Endothelial cell (in vitro differentiated cells): ENCODE measurements at regions not wholly inside any gene's neighbourhood (a gene's known extent, or its start where the extent isn't known, plus 50 kb on each side); places are given as distances from the start of the nearest gene placed in this dataset.
A peak's percentile ranks its signal among the peaks of the same experiment; 100 is the strongest.

ENCODE experiments used
- DNase-seq: peaks from one replicate; pipeline ENCODE4 v3.0.0; 2021; ENCODE audit warnings: low spot score
- H3K27ac Mint-ChIP-seq: one replicate; pipeline ENCODE4 v1.8.0; 2021; ENCODE audit warnings: mixed read lengths, inconsistent platforms; ENCODE audit not compliant: unreplicated experiment
- H3K27me3 Mint-ChIP-seq: one replicate; pipeline ENCODE4 v1.8.0; 2021; ENCODE audit warnings: mild to moderate bottlenecking, moderate library complexity, mixed read lengths, inconsistent platforms; ENCODE audit not compliant: unreplicated experiment
- H3K36me3 Mint-ChIP-seq: one replicate; pipeline ENCODE4 v1.8.0; 2021; ENCODE audit warnings: mild to moderate bottlenecking, low read depth, mixed read lengths, inconsistent platforms; ENCODE audit not compliant: unreplicated experiment
- H3K4me1 Mint-ChIP-seq: one replicate; pipeline ENCODE4 v1.8.0; 2021; ENCODE audit warnings: mild to moderate bottlenecking, mixed read lengths, inconsistent platforms; ENCODE audit not compliant: unreplicated experiment
- H3K4me3 Mint-ChIP-seq: one replicate; pipeline ENCODE4 v1.8.0; 2021; ENCODE audit warnings: mild to moderate bottlenecking, mixed read lengths, inconsistent platforms; ENCODE audit not compliant: unreplicated experiment
- H3K9me3 Mint-ChIP-seq: one replicate; pipeline ENCODE4 v1.8.0; 2021; ENCODE audit warnings: mixed read lengths, inconsistent platforms; ENCODE audit not compliant: unreplicated experiment
- TF ChIP-seq, protein P1 (sequence below): fragments of 200-600 bp; sonication (generic); IDR thresholded peaks from one replicate; pipeline ENCODE4 v1.5.0; 2021; ENCODE audit warnings: antibody characterized with exemption; ENCODE audit not compliant: unreplicated experiment

DNA sequence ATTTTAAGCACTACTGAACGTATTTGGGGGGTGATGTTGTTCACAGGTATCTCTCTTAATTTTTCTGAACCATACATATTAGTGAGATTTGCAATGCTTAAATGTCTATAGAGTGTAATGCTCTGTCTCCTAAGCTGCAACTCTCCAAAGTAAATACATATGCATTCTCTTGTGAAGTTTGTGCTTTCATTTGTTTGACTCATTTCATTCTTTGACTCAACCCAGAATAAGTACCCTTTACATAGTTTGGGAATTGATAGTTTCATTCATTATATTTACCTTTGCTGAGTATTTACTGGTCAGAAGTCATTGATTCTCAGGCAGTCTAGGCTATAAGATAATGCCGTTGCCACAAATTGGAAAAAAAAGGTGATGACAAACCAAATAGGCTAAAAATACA is 406.9 kb downstream of the FGF9 start:
- no peak overlapping the region for H3K27ac Mint-ChIP-seq
- H3K9me3 Mint-ChIP-seq: no peaks in the 10 kb centered on the region
- DNase-seq: no peak
- no peak overlapping the region for H3K4me3 Mint-ChIP-seq
- H3K36me3 Mint-ChIP-seq: no peaks in the 10 kb centered on the region
- no peaks in the 10 kb centered on the region for H3K27me3 Mint-ChIP-seq
- peaks cover 7% of the 10 kb centered on the region for H3K4me1 Mint-ChIP-seq
- TF ChIP-seq, protein P1, sequence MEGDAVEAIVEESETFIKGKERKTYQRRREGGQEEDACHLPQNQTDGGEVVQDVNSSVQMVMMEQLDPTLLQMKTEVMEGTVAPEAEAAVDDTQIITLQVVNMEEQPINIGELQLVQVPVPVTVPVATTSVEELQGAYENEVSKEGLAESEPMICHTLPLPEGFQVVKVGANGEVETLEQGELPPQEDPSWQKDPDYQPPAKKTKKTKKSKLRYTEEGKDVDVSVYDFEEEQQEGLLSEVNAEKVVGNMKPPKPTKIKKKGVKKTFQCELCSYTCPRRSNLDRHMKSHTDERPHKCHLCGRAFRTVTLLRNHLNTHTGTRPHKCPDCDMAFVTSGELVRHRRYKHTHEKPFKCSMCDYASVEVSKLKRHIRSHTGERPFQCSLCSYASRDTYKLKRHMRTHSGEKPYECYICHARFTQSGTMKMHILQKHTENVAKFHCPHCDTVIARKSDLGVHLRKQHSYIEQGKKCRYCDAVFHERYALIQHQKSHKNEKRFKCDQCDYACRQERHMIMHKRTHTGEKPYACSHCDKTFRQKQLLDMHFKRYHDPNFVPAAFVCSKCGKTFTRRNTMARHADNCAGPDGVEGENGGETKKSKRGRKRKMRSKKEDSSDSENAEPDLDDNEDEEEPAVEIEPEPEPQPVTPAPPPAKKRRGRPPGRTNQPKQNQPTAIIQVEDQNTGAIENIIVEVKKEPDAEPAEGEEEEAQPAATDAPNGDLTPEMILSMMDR: no peak

GRCh38 chr13:22079961-22080360 is 409.1 kb downstream of the FGF9 start:
- DNase-seq: no peak
- Mint-ChIP-seq H3K27me3 (no peaks in the 10 kb centered on the region), H3K4me1 (peaks cover 14% of the 10 kb centered on the region), H3K36me3 (no peaks in the 10 kb centered on the region), H3K4me3 (no peak overlapping the region), H3K27ac (no peak overlapping the region), H3K9me3 (no peaks in the 10 kb centered on the region)
- TF ChIP-seq, protein P1: no peak

GRCh38 chr13:22080832-22081231 is 410.0 kb downstream of the FGF9 start:
- DNase-seq: no peak
- Mint-ChIP-seq H3K27ac (no peak overlapping the region), H3K4me1 (peaks cover 21% of the 10 kb centered on the region), H3K4me3 (no peak overlapping the region), H3K36me3 (no peaks in the 10 kb centered on the region), H3K27me3 (peaks cover 2% of the 10 kb centered on the region), H3K9me3 (no peaks in the 10 kb centered on the region)
- TF ChIP-seq, protein P1: no peak

DNA sequence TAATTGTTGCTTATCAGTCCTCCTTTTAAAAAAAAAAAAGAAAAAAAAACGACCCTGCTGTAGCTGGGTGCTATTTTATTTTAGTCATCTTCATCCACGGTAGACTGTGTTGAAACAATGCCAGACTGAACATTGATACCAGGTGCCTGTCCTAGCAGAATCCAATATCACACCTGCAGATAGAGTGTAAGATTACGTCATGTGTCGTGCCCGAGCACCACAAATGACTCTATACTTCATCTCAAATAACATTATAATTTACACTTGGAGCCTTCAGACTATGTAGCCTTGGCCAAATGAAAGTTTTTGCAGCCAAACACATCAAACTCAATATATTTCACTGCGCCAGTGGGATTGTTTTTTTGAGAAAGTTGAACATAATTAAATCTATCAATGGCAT is 410.6 kb downstream of the FGF9 start:
- Mint-ChIP-seq H3K36me3 (no peaks in the 10 kb centered on the region), H3K9me3 (no peaks in the 10 kb centered on the region), H3K4me3 (no peak overlapping the region), H3K4me1 (peaks cover 21% of the 10 kb centered on the region), H3K27ac (peak overlapping the region; percentile 89), H3K27me3 (peaks cover 2% of the 10 kb centered on the region)
- TF ChIP-seq, protein P1: no peak
- DNase-seq: no peak

- no peak for DNase-seq
- no peak overlapping the region for H3K4me3 Mint-ChIP-seq
- H3K27me3 Mint-ChIP-seq: peaks cover 5% of the 10 kb centered on the region
- H3K27ac Mint-ChIP-seq: peak overlapping the region; percentile 89
- peaks cover 26% of the 10 kb centered on the region for H3K4me1 Mint-ChIP-seq
- H3K9me3 Mint-ChIP-seq: no peaks in the 10 kb centered on the region
- no peaks in the 10 kb centered on the region for H3K36me3 Mint-ChIP-seq
- TF ChIP-seq, protein P1: no peak
Measured at GRCh38 chr13:22082030-22082429, 411.2 kb downstream of the FGF9 start.
